ENCODE measurements at regions not wholly inside any gene's neighbourhood (a gene's known extent, or its start where the extent isn't known, plus 50 kb on each side); places are given as distances from the start of the nearest gene placed in this dataset.

- no peaks in the 10 kb centered on the region for H3K4me1 ChIP-seq (ENCODE audit: control insufficient read depth in 5 of 5, insufficient read depth in 5 of 5, low read length in 5 of 5)
- H3K4me3 ChIP-seq: no peak overlapping the region
- H3K27ac ChIP-seq (ENCODE audit: low read depth in 1 of 2, low read length in 1 of 2): no peak overlapping the region
- H3K27me3 ChIP-seq (ENCODE audit: control insufficient read depth in 3 of 3, insufficient read depth in 3 of 3, low read length in 2 of 3): peaks cover 0 to 2% (median 0%) of the 10 kb centered on the region in 3 donors
- WGBS, 2 donors: 73 to 92% methylated on average over 1 of the region's 1 CpG
- H3K9me3 ChIP-seq (ENCODE audit: control insufficient read depth in 4 of 4, insufficient read depth in 3 of 4, low read length in 3 of 4): peaks cover 0 to 4% (median 1%) of the 10 kb centered on the region in 4 donors
- TF ChIP-seq, protein P1, sequence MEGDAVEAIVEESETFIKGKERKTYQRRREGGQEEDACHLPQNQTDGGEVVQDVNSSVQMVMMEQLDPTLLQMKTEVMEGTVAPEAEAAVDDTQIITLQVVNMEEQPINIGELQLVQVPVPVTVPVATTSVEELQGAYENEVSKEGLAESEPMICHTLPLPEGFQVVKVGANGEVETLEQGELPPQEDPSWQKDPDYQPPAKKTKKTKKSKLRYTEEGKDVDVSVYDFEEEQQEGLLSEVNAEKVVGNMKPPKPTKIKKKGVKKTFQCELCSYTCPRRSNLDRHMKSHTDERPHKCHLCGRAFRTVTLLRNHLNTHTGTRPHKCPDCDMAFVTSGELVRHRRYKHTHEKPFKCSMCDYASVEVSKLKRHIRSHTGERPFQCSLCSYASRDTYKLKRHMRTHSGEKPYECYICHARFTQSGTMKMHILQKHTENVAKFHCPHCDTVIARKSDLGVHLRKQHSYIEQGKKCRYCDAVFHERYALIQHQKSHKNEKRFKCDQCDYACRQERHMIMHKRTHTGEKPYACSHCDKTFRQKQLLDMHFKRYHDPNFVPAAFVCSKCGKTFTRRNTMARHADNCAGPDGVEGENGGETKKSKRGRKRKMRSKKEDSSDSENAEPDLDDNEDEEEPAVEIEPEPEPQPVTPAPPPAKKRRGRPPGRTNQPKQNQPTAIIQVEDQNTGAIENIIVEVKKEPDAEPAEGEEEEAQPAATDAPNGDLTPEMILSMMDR (IDR thresholded peaks at IDR 0.05; ENCODE audit: control extremely low read depth, extremely low read depth): no peak
- ATAC-seq (ENCODE audit: insufficient read depth, low FRiP score) (no peak), DNase-seq (no peak)
- no peak overlapping the region for H3K9ac ChIP-seq (ENCODE audit: insufficient read depth in 1 of 2, low read length in 2 of 2)
- no peaks in the 10 kb centered on the region for H3K36me3 ChIP-seq (ENCODE audit: control insufficient read depth in 4 of 4, insufficient read depth in 4 of 4, low read length in 4 of 4)
These were observed 167.6 kb upstream of the TMEM72 start for GRCh38 chr10:44743535-44743934.

GRCh38 chr10:44745920-44746319 is 165.2 kb upstream of the TMEM72 start:
- ATAC-seq (ENCODE audit: insufficient read depth, low FRiP score) (no peak), DNase-seq (no peak)
- H3K9ac ChIP-seq (ENCODE audit: insufficient read depth in 1 of 2, low read length in 2 of 2): no peak overlapping the region
- H3K4me3 ChIP-seq: no peak overlapping the region
- H3K27ac ChIP-seq (ENCODE audit: low read depth in 1 of 2, low read length in 1 of 2): no peak overlapping the region
- WGBS, 2 donors: 34 to 46% methylated on average over 2 of the region's 2 CpGs
- TF ChIP-seq, protein P1 (IDR thresholded peaks at IDR 0.05; ENCODE audit: control extremely low read depth, extremely low read depth): no peak
- H3K4me1 ChIP-seq (ENCODE audit: control insufficient read depth in 5 of 5, insufficient read depth in 5 of 5, low read length in 5 of 5): no peaks in the 10 kb centered on the region
- no peaks in the 10 kb centered on the region for H3K36me3 ChIP-seq (ENCODE audit: control insufficient read depth in 4 of 4, insufficient read depth in 4 of 4, low read length in 4 of 4)
- H3K9me3 ChIP-seq (ENCODE audit: control insufficient read depth in 4 of 4, insufficient read depth in 3 of 4, low read length in 3 of 4): peaks cover 0 to 6% (median 1%) of the 10 kb centered on the region in 4 donors
- peaks cover 0 to 2% (median 0%) of the 10 kb centered on the region in 3 donors for H3K27me3 ChIP-seq (ENCODE audit: control insufficient read depth in 3 of 3, insufficient read depth in 3 of 3, low read length in 2 of 3)

DNA sequence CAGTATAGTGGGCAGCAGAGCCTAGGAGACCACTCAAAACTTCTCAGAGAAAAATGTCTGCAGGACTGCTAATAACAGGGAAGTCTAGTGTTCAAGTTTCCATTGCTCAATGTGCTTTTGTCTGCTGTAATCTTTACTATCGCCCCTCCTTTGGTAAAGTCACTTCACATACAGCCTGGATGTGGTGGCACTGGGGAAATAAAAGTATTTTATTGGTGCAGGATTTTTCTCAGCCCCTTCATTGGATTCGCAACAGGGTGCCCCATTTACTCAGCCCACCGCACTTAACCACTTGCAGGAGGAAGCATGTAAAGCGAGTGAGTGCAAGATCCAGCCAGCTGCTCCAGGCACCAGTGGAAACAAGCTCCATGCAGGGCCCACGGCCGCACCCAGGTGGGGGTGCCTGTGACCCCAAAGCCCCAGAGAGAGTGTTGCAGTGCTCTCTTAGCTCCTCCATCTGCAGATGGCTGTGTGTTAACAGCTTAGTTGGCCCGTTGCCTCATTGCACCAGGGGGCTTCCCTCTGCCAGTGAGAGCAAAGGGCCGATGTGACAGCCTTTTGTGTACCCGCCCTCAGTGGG is 163.5 kb upstream of the TMEM72 start:
- 91 to 95% methylated on average over 9 of the region's 9 CpGs for WGBS, 2 donors
- no peaks in the 10 kb centered on the region for H3K36me3 ChIP-seq (ENCODE audit: control insufficient read depth in 4 of 4, insufficient read depth in 4 of 4, low read length in 4 of 4)
- peaks cover 0 to 6% (median 1%) of the 10 kb centered on the region in 4 donors for H3K9me3 ChIP-seq (ENCODE audit: control insufficient read depth in 4 of 4, insufficient read depth in 3 of 4, low read length in 3 of 4)
- TF ChIP-seq, protein P1 (IDR thresholded peaks at IDR 0.05; ENCODE audit: control extremely low read depth, extremely low read depth): no peak
- no peak overlapping the region for H3K4me3 ChIP-seq
- H3K4me1 ChIP-seq (ENCODE audit: control insufficient read depth in 5 of 5, insufficient read depth in 5 of 5, low read length in 5 of 5): no peaks in the 10 kb centered on the region
- H3K27ac ChIP-seq (ENCODE audit: low read depth in 1 of 2, low read length in 1 of 2): no peak overlapping the region
- peaks cover 0 to 2% (median 0%) of the 10 kb centered on the region in 3 donors for H3K27me3 ChIP-seq (ENCODE audit: control insufficient read depth in 3 of 3, insufficient read depth in 3 of 3, low read length in 2 of 3)
- no peak for DNase-seq
- no peak for ATAC-seq (ENCODE audit: insufficient read depth, low FRiP score)
- H3K9ac ChIP-seq (ENCODE audit: insufficient read depth in 1 of 2, low read length in 2 of 2): no peak overlapping the region

- ATAC-seq (ENCODE audit: insufficient read depth, low FRiP score) (no peak), DNase-seq (no peak)
- H3K9me3 ChIP-seq (ENCODE audit: control insufficient read depth in 4 of 4, insufficient read depth in 3 of 4, low read length in 3 of 4): peaks cover 0 to 6% (median 1%) of the 10 kb centered on the region in 4 donors
- H3K4me1 ChIP-seq (ENCODE audit: control insufficient read depth in 5 of 5, insufficient read depth in 5 of 5, low read length in 5 of 5): no peaks in the 10 kb centered on the region
- H3K9ac ChIP-seq (ENCODE audit: insufficient read depth in 1 of 2, low read length in 2 of 2): no peak overlapping the region
- TF ChIP-seq, protein P1 (IDR thresholded peaks at IDR 0.05; ENCODE audit: control extremely low read depth, extremely low read depth): no peak
- no peaks in the 10 kb centered on the region for H3K27me3 ChIP-seq (ENCODE audit: control insufficient read depth in 3 of 3, insufficient read depth in 3 of 3, low read length in 2 of 3)
- H3K4me3 ChIP-seq: no peak overlapping the region
- 93 to 94% methylated on average over 8 of the region's 8 CpGs for WGBS, 2 donors
- no peak overlapping the region for H3K27ac ChIP-seq (ENCODE audit: low read depth in 1 of 2, low read length in 1 of 2)
- H3K36me3 ChIP-seq (ENCODE audit: control insufficient read depth in 4 of 4, insufficient read depth in 4 of 4, low read length in 4 of 4): no peaks in the 10 kb centered on the region
These were observed 162.0 kb upstream of the TMEM72 start for GRCh38 chr10:44749151-44749550.
